A549 (cell line): ENCODE measurements at regions not wholly inside any gene's neighbourhood (a gene's known extent, or its start where the extent isn't known, plus 50 kb on each side); places are given as distances from the start of the nearest gene placed in this dataset.
"Not testable (repeated sequence)": the region's sequence is repeated elsewhere in the genome, so short reads cannot be mapped to it uniquely, and the experiment has no call there.

ENCODE experiments used
- ATAC-seq, 2 experiments: fragments of 200-7000 bp in 1 of 2; fragments of >200 bp in 1 of 2; cut with Nextera tagmentation in 1 of 2; cut with Tn5 transposase in 1 of 2; 3 replicates each; pipeline versions ENCODE4 v1.8.0 to v1.9.1; 2018 to 2020; ENCODE audit warnings: mild to moderate bottlenecking in 1 of 2, moderate library complexity in 1 of 2
- CTCF ChIA-PET: fragments of 300-600 bp; sonication (Branson Sonifier 250); formaldehyde crosslinking; extraction: SDS; loops from one replicate; lab custom pipeline; 2021; ENCODE audit warnings: antibody characterized with exemption, inconsistent platforms; lab: Yijun Ruan, JAX
- POLR2A ChIA-PET: fragments of 350-600 bp; formaldehyde crosslinking; extraction: SDS; loops from one replicate; lab custom pipeline; 2021; ENCODE audit warnings: antibody characterized with exemption, inconsistent platforms; lab: Yijun Ruan, JAX
- DNase-seq, 2 experiments: peaks; one replicate each; pipeline versions ENCODE4 v3.0.0 to v3.0.0-alpha.2; 2011 to 2016; ENCODE audit warnings: low read depth in 1 of 2, low spot score in 1 of 2
- FAIRE-seq: peaks from 2 replicates; lab custom pipeline; 2011; peaks lifted over from hg19 to GRCh38; lab: Jason Lieb, UNC
- H3K27ac ChIP-seq, 2 experiments: fragments of >200 bp; sonication (Bioruptor Twin); formaldehyde crosslinking; 3 replicates each; pipeline ENCODE4 v1.5.1; 2016 to 2017
- H3K4me1 ChIP-seq: fragments of >200 bp; sonication (Bioruptor Twin); formaldehyde crosslinking; 3 replicates; pipeline ENCODE4 v1.6.1; 2016
- H3K4me2 ChIP-seq: fragments of >200 bp; sonication (Bioruptor Twin); formaldehyde crosslinking; 3 replicates; pipeline ENCODE4 v1.6.1; 2016
- H3K4me3 ChIP-seq: fragments of >200 bp; sonication (Bioruptor Twin); formaldehyde crosslinking; 3 replicates; pipeline ENCODE4 v1.5.1; 2016
- H3K9me3 ChIP-seq: fragments of >200 bp; sonication (Bioruptor Twin); formaldehyde crosslinking; 3 replicates; pipeline ENCODE4 v1.6.1; 2016
- CBX8 ChIP-seq: fragments of 200-600 bp; sonication (generic); IDR thresholded peaks from 2 replicates; pipeline ENCODE4 v1.6.1; 2016
- CHD4 ChIP-seq: fragments of 200-600 bp; sonication (generic); IDR thresholded peaks from 2 replicates; pipeline ENCODE4 v1.6.1; 2016; ENCODE audit warnings: antibody characterized with exemption, mild to moderate bottlenecking, borderline replicate concordance
- EHMT2 ChIP-seq: fragments of 200-600 bp; sonication (generic); IDR thresholded peaks from 2 replicates; pipeline ENCODE4 v1.6.1; 2016; ENCODE audit warnings: antibody characterized with exemption, low read depth, mild to moderate bottlenecking, moderate library complexity
- EP300 ChIP-seq, 2 experiments: fragments of >200 bp; sonication (Bioruptor Twin); formaldehyde crosslinking; IDR thresholded peaks; 2 replicates in 1 of 2; 3 replicates in 1 of 2; pipeline ENCODE4 v1.6.1; 2016 to 2017
- FOSB ChIP-seq: fragments of 250-450 bp; sonication (Bioruptor Pico); IDR thresholded peaks from 2 replicates; pipeline ENCODE4 v1.5.0; 2020; ENCODE audit warnings: mild to moderate bottlenecking, moderate library complexity
- HES2 ChIP-seq: fragments of >200 bp; sonication (Bioruptor Twin); formaldehyde crosslinking; IDR thresholded peaks from 2 replicates; pipeline ENCODE4 v1.6.1; 2016
- HMGXB4 ChIP-seq: fragments of 250-450 bp; sonication (Bioruptor Pico); IDR thresholded peaks from 2 replicates; pipeline ENCODE4 v1.5.0; 2021; ENCODE audit warnings: mild to moderate bottlenecking, moderate library complexity, borderline replicate concordance
- JUN ChIP-seq, 2 experiments: fragments of >200 bp; sonication (Bioruptor Twin); formaldehyde crosslinking; IDR thresholded peaks; 2 replicates in 1 of 2; 3 replicates in 1 of 2; pipeline ENCODE4 v1.6.1; 2016 to 2017
- KDM1A ChIP-seq: fragments of 200-600 bp; sonication (generic); IDR thresholded peaks from 2 replicates; pipeline ENCODE4 v1.6.1; 2016; ENCODE audit warnings: low read depth, mild to moderate bottlenecking
- KDM5A ChIP-seq: fragments of 200-600 bp; sonication (generic); IDR thresholded peaks from 2 replicates; pipeline ENCODE4 v1.6.1; 2016; ENCODE audit warnings: antibody characterized with exemption, mild to moderate bottlenecking
- MAFK ChIP-seq: fragments of 450-650 bp; IDR thresholded peaks from 2 replicates; pipeline ENCODE4 v1.6.1; 2014; ENCODE audit not compliant: partially characterized antibody
- MAX ChIP-seq: IDR thresholded peaks from 2 replicates; pipeline ENCODE4 v1.6.1; 2012
- MAZ ChIP-seq: fragments of 150-350 bp; IDR thresholded peaks from 2 replicates; pipeline ENCODE4 v1.6.1; 2014; ENCODE audit warnings: antibody characterized with exemption, low read depth, low read length, borderline replicate concordance
- MYC ChIP-seq: IDR thresholded peaks from 2 replicates; pipeline ENCODE4 v1.6.1; 2012; ENCODE audit warnings: mild to moderate bottlenecking, inconsistent platforms, low read length, improper control_type of control experiment, borderline replicate concordance
- NPAS2 ChIP-seq: fragments of 250-450 bp; sonication (Bioruptor Pico); IDR thresholded peaks from 2 replicates; pipeline ENCODE4 v1.8.0; 2022; ENCODE audit warnings: mild to moderate bottlenecking, moderate library complexity, borderline replicate concordance
- POLR2AphosphoS2 ChIP-seq: conservative IDR thresholded peaks from 2 replicates; pipeline ENCODE4 v1.6.1; 2012; ENCODE audit warnings: low read length, improper control_type of control experiment, inconsistent platforms
- REST ChIP-seq: fragments of 200-600 bp; sonication (generic); IDR thresholded peaks from 2 replicates; pipeline ENCODE4 v1.6.1; 2016; ENCODE audit warnings: antibody characterized with exemption, mild to moderate bottlenecking, moderate library complexity
- SREBF2 ChIP-seq: fragments of 450-650 bp; IDR thresholded peaks from 2 replicates; pipeline ENCODE4 v1.6.1; 2014; ENCODE audit warnings: mild to moderate bottlenecking, moderate library complexity
- TP53 ChIP-seq: fragments of 250-450 bp; sonication (Bioruptor Pico); IDR thresholded peaks from 2 replicates; pipeline ENCODE4 v1.5.0; 2021; ENCODE audit warnings: mild to moderate bottlenecking, moderate library complexity
- ZSCAN20 ChIP-seq: fragments of 250-450 bp; sonication (Bioruptor Pico); IDR thresholded peaks from 2 replicates; pipeline ENCODE4 v1.8.0; 2022; ENCODE audit warnings: mild to moderate bottlenecking, moderate library complexity
- WGBS: methylation state at CpG from one replicate; pipeline ENCODE4 v1.1.6; 2017; ENCODE audit errors: missing lambda C conversion rate; 5-methylcytosine and 5-hydroxymethylcytosine counted together

GRCh38 chr13:22961835-22962537, 218.8 kb upstream of the SGCG start (continued):
- TF ChIP-seq KDM1A (no peak), CBX8 (no peak)

- DNase-seq, H3K4me3 ChIP-seq, FAIRE-seq, H3K27ac ChIP-seq, H3K4me1 ChIP-seq, CTCF ChIA-PET, H3K9me3 ChIP-seq, H3K4me2 ChIP-seq, ATAC-seq, POLR2A ChIA-PET: not testable (repeated sequence)
- 45% methylated on average over 6 of the region's 8 CpGs for WGBS
Observed at GRCh38 chr13:22963384-22964053, 217.3 kb upstream of the SGCG start.

- no peaks in the 10 kb centered on the region for H3K4me1 ChIP-seq
- DNase-seq = no peak
- H3K4me3 ChIP-seq = no peak overlapping the region
- no peak for FAIRE-seq
- ATAC-seq = peak; percentile 33 to 40; a peak in 2 of 6 replicates
- H3K27ac ChIP-seq = no peak overlapping the region
- 28% methylated on average over 2 of the region's 12 CpGs for WGBS
- CTCF ChIA-PET = no interaction called here
- POLR2A ChIA-PET = no interaction called here
- H3K9me3 ChIP-seq = no peaks in the 10 kb centered on the region
- H3K4me2 ChIP-seq = no peak overlapping the region
- TF ChIP-seq CHD4 = no peak
- no peak for TF ChIP-seq SREBF2
- no peak for TF ChIP-seq EP300 (IDR thresholded peaks at IDR 0.05)
- TF ChIP-seq MAX = no peak
- TF ChIP-seq FOSB (CRISPR knock-in tag) = no peak
- no peak for TF ChIP-seq JUN (IDR thresholded peaks at IDR 0.05)
- no peak for TF ChIP-seq MAFK
- no peak for TF ChIP-seq MAZ
- no peak for TF ChIP-seq MYC
- no peak for TF ChIP-seq REST
- TF ChIP-seq POLR2AphosphoS2 = no peak
- TF ChIP-seq KDM5A = no peak
- TF ChIP-seq NPAS2 (CRISPR knock-in tag) = no peak
- TF ChIP-seq TP53 (CRISPR knock-in tag) = no peak
- TF ChIP-seq CBX8 = no peak
- no peak for TF ChIP-seq ZSCAN20 (CRISPR knock-in tag)
- no peak for TF ChIP-seq EHMT2
- TF ChIP-seq HMGXB4 (CRISPR knock-in tag) = no peak
- no peak for TF ChIP-seq HES2
- TF ChIP-seq, all 56 proteins: peak for 0
Observed at GRCh38 chr13:22964245-22964966, 216.4 kb upstream of the SGCG start.

GRCh38 chr13:22965011-22965857, 215.5 kb upstream of the SGCG start:
- H3K4me1 ChIP-seq, FAIRE-seq, H3K4me3 ChIP-seq, POLR2A ChIA-PET, H3K9me3 ChIP-seq, ATAC-seq, H3K27ac ChIP-seq, CTCF ChIA-PET, H3K4me2 ChIP-seq: not testable (repeated sequence)
- peak in 1 of 2 experiments; percentile 7 for DNase-seq
- 47% methylated on average over 19 of the region's 28 CpGs for WGBS

- POLR2A ChIA-PET, ATAC-seq, H3K4me3 ChIP-seq, H3K4me2 ChIP-seq, H3K9me3 ChIP-seq, CTCF ChIA-PET, DNase-seq, FAIRE-seq, H3K4me1 ChIP-seq, H3K27ac ChIP-seq: not testable (repeated sequence)
- WGBS = no CpG with 5 or more reads among the region's 8 CpGs
Observed at GRCh38 chr13:22965858-22966239, 214.9 kb upstream of the SGCG start.
